ENCODE measurements at regions not wholly inside any gene's neighbourhood (a gene's known extent, or its start where the extent isn't known, plus 50 kb on each side); places are given as distances from the start of the nearest gene placed in this dataset.

- Histone ChIP-seq H3K27ac (ENCODE audit: low read length) (no peak overlapping the region), H4K20me1 (ENCODE audit: insufficient read depth) (no peaks in the 10 kb centered on the region), H3K9me2 (ENCODE audit: insufficient read depth, low read length) (no peaks in the 10 kb centered on the region), H3K4me2 (ENCODE audit: low read length) (no peak overlapping the region), H3K79me2 (replicated peaks; ENCODE audit: insufficient read depth, low read length) (no peaks in the 10 kb centered on the region), H3K9ac (ENCODE audit: low read length) (no peak overlapping the region), H3F3A (ENCODE audit: insufficient read depth, low read length, poor library complexity, severe bottlenecking) (no peaks in the 10 kb centered on the region), H3K4me3 (ENCODE audit: low read length) (no peak overlapping the region), H2AFZ (ENCODE audit: low read depth, low read length) (no peak overlapping the region), H3K36me3 (ENCODE audit: insufficient read depth, low read length) (no peaks in the 10 kb centered on the region), H3K27me3 (ENCODE audit: insufficient read depth, low read depth, low read length) (no peaks in the 10 kb centered on the region), H3K9me3 (ENCODE audit: low read length) (no peaks in the 10 kb centered on the region)
- TF ChIP-seq RAD21 (conservative IDR thresholded peaks at IDR 0.05) (no peak), EP300 (conservative IDR thresholded peaks at IDR 0.05; ENCODE audit: poor library complexity, severe bottlenecking) (no peak), CTCF (IDR thresholded peaks at IDR 0.05; ENCODE audit: poor library complexity, severe bottlenecking) (no peak), EZH2 (IDR thresholded peaks at IDR 0.05; ENCODE audit: borderline replicate concordance, insufficient read depth, low read length, poor library complexity, severe bottlenecking) (no peak), POLR2AphosphoS5 (IDR thresholded peaks at IDR 0.05) (no peak), MXI1 (conservative IDR thresholded peaks at IDR 0.05; ENCODE audit: poor library complexity, severe bottlenecking) (no peak), TAF1 (IDR thresholded peaks at IDR 0.05; ENCODE audit: low read depth) (no peak), SMC3 (conservative IDR thresholded peaks at IDR 0.05; ENCODE audit: poor library complexity) (no peak)
- TF ChIP-seq, protein P1, sequence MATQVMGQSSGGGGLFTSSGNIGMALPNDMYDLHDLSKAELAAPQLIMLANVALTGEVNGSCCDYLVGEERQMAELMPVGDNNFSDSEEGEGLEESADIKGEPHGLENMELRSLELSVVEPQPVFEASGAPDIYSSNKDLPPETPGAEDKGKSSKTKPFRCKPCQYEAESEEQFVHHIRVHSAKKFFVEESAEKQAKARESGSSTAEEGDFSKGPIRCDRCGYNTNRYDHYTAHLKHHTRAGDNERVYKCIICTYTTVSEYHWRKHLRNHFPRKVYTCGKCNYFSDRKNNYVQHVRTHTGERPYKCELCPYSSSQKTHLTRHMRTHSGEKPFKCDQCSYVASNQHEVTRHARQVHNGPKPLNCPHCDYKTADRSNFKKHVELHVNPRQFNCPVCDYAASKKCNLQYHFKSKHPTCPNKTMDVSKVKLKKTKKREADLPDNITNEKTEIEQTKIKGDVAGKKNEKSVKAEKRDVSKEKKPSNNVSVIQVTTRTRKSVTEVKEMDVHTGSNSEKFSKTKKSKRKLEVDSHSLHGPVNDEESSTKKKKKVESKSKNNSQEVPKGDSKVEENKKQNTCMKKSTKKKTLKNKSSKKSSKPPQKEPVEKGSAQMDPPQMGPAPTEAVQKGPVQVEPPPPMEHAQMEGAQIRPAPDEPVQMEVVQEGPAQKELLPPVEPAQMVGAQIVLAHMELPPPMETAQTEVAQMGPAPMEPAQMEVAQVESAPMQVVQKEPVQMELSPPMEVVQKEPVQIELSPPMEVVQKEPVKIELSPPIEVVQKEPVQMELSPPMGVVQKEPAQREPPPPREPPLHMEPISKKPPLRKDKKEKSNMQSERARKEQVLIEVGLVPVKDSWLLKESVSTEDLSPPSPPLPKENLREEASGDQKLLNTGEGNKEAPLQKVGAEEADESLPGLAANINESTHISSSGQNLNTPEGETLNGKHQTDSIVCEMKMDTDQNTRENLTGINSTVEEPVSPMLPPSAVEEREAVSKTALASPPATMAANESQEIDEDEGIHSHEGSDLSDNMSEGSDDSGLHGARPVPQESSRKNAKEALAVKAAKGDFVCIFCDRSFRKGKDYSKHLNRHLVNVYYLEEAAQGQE (IDR thresholded peaks at IDR 0.05; ENCODE audit: borderline replicate concordance) = no peak
These were observed 155.5 kb upstream of the GRIN3A start for GRCh38 chr9:101893661-101894646.

DNA sequence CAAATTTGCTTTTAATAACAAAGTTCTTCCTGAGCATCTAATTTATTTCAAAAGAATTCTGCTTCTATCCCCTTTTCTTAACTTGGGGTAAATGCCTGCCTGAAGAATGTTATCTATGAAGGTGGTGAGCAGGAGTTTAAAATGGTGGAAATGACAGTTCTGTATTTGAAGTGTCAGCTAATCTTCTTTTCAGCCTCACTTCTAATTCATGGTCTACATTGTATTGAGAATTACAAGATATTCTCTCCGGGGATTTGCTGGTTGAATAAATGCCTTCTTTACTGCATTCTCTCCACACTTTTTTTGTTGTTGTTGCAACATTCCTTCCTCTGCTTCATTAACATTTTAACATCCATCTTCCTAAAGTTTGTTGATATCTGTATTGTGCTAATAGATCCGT lies 143.1 kb upstream of the GRIN3A start:
- no peak overlapping the region for H3K9ac ChIP-seq (ENCODE audit: low read length)
- H3K9me2 ChIP-seq (ENCODE audit: insufficient read depth, low read length) = no peaks in the 10 kb centered on the region
- H3K27me3 ChIP-seq (ENCODE audit: insufficient read depth, low read depth, low read length) = no peaks in the 10 kb centered on the region
- no peaks in the 10 kb centered on the region for H4K20me1 ChIP-seq (ENCODE audit: insufficient read depth)
- H3K4me3 ChIP-seq (ENCODE audit: low read length) = no peak overlapping the region
- TF ChIP-seq EP300 (conservative IDR thresholded peaks at IDR 0.05; ENCODE audit: poor library complexity, severe bottlenecking) (peak; percentile 36), RAD21 (conservative IDR thresholded peaks at IDR 0.05) (no peak)
- H3K9me3 ChIP-seq (ENCODE audit: low read length) = no peaks in the 10 kb centered on the region
- no peak overlapping the region for H3K27ac ChIP-seq (ENCODE audit: low read length)
- no peak overlapping the region for H3K4me2 ChIP-seq (ENCODE audit: low read length)
- H3K36me3 ChIP-seq (ENCODE audit: insufficient read depth, low read length) = no peaks in the 10 kb centered on the region
- H3F3A ChIP-seq (ENCODE audit: insufficient read depth, low read length, poor library complexity, severe bottlenecking) = no peaks in the 10 kb centered on the region
- H2AFZ ChIP-seq (ENCODE audit: low read depth, low read length) = no peak overlapping the region
- H3K79me2 ChIP-seq (replicated peaks; ENCODE audit: insufficient read depth, low read length) = no peaks in the 10 kb centered on the region

Data from neural cell (in vitro differentiated cells).